GM12874 (cell line): ENCODE measurements at regions not wholly inside any gene's neighbourhood (a gene's known extent, or its start where the extent isn't known, plus 50 kb on each side); places are given as distances from the start of the nearest gene placed in this dataset.
A peak's percentile ranks its signal among the peaks of the same experiment; 100 is the strongest.

Experiments
- TF ChIP-seq, protein P1 (sequence below): IDR thresholded peaks from 2 replicates; pipeline ENCODE4 v1.5.1; 2011; ENCODE audit warnings: low read depth, mild to moderate bottlenecking, control low read depth, low read length, moderate library complexity; ENCODE audit not compliant: insufficient read depth

DNA sequence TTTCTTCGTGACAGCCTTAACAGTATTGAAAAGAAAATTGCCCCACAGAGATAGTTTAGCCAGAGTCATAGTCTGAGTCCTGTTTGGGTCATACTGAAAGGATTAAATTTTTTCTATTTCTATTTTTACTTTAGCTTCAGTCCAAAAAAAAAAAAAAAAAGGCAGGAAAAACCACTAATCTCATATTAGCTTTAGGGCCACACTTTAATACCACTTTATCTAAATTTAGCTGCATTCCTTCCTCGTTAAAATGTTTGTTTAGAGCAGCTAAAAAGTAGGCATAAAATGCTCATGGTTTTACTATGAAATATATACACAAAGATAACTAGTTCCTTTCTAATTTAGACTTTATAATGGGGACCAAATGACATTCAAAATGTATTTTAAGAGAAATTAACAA is 216.5 kb upstream of the TMEM196 start:
- TF ChIP-seq, protein P1, sequence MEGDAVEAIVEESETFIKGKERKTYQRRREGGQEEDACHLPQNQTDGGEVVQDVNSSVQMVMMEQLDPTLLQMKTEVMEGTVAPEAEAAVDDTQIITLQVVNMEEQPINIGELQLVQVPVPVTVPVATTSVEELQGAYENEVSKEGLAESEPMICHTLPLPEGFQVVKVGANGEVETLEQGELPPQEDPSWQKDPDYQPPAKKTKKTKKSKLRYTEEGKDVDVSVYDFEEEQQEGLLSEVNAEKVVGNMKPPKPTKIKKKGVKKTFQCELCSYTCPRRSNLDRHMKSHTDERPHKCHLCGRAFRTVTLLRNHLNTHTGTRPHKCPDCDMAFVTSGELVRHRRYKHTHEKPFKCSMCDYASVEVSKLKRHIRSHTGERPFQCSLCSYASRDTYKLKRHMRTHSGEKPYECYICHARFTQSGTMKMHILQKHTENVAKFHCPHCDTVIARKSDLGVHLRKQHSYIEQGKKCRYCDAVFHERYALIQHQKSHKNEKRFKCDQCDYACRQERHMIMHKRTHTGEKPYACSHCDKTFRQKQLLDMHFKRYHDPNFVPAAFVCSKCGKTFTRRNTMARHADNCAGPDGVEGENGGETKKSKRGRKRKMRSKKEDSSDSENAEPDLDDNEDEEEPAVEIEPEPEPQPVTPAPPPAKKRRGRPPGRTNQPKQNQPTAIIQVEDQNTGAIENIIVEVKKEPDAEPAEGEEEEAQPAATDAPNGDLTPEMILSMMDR = no peak

DNA sequence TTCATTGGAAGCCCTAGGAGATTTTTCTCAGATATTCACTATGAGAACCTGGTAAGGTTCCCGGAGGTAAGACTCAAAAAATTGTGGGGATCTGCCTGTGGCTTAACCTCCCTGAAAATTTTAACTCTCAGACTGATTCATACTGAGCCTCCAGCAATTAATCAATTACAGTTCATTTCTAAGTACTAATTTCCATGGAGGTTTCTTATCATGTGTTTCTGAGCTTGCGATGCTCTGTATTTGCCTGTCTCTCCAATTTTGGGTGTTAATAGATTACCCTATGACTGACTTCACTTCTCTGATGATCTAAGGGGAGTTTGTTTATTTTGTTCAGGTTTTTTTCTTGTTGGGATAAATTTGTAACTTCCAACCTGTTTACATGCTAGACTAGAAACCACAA is 215.4 kb upstream of the TMEM196 start:
- TF ChIP-seq, protein P1 = no peak

DNA sequence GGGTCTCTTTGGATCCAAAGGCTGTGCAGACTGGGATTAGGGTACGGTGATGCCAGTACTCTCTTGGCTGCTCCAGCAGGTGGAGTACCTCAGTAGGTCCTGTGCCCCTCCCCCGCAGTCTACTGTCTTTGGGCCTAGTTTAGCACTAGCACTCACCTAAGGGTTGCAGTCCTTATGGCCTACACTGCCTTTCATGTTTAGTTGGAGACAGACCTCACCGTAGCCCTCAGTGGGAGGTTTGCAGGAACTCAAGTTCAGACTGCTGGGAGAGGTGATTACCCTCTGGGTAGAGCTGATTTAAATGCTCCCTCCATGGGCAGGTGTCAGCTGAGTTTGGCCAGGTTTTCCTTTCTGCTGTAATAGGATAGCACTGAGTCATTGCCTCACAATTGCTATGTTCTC is 210.8 kb upstream of the TMEM196 start:
- TF ChIP-seq, protein P1 = peak; percentile 7; the same call in 1 of the 2 replicates

DNA sequence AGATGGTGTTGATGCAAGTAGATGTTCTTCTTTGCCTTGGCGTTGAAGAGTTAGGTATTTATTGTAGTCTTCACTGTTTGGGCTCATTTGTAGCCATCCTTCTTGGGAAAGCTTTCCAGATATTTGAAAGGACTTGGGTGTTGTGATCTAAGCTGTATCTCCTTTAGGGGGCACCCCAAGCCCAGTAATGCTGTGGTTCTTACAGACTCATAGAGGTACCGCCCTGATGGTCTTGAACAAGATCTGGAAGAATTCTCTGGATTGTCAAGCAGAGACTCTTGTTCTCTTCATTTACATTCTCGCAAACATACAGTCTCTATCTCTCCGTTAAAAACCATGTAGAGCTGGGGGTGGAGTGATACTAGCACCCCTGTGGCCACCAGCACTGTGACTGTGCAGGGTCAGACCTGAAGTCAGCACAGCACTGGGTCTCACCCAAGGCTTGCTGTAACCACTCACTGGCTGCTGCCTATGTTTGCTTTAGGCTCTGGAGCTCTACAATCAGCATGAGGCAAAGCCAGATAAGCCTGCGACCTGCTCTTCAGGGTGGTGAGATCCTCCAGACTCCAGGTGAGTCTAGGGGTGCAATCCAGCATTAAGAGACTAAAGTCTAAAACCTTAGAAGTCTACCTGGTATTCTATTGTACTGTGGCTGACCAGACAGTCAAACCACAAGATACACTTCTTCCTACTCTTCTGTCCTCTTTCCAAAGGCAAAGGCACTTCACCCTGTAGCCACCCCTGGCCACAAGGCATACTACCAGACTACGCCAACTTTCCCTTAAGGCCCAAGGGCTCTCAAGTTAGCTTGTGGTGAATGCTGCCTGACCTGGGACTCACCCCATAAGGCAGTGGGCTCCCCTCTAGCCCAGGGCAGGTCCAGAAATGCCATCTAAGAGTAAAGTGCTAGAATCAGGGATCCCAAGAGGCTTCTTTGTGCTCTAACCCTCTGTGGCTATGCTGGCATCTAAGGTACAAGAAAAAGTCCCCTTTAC is 209.7 kb upstream of the TMEM196 start:
- TF ChIP-seq, protein P1 = peak; percentile 52

DNA sequence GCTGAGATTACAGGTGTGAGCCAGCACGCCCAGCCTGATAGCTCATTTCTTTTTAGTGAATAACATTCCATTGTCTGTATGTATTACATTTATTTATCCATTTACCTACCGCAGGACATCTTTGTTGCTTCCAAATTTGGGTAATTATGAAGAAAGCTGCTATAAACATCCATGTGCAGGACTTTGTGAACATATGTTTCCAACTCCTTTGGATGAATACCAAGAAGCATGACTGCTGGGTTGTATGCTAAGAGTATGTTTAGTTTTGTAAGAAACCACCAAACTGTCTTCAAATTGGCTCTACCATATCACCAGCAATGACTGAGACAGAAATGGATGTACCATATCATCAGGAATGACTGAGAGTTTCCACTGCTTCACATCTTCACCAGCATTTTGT is 200.2 kb upstream of the TMEM196 start:
- TF ChIP-seq, protein P1 = no peak

DNA sequence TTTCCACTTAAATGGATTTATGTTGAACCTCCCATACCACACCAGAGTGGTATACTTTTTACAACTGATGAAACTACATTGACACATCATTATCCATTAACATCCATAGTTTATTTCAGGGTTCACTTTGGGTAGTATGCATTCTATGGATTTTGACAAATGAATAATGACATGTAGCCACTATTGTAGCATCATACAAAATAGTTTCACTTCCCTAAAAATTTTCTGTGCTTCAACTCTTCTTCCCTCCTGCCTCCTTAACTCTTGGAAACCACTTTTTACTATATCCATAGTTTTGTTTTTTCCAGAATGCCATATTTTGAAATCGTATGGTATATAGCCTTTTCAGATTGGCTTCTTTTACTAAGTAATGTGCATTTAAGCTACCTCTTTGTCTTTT is 199.5 kb upstream of the TMEM196 start:
- TF ChIP-seq, protein P1 = no peak

DNA sequence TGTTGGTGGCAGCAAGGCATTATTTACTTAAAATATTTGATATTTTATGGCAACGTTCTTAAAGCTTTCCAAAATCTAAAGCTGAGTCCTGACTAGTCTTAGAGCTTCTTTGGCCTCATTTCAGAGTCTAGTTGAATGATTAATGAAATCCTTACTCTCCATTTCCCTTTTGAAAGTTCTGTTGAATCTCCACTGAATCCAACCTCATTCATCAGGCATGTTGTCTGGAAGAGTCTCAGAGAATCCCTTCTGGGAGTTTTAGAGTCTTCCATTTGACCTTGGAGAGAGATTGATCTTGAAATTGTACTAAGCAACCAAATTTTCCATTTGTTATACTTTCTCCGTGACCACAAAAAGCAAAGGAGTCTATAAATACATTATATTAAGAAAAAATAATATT is 198.5 kb upstream of the TMEM196 start:
- TF ChIP-seq, protein P1 = no peak
